ENCODE measurements at regions not wholly inside any gene's neighbourhood (a gene's known extent, or its start where the extent isn't known, plus 50 kb on each side); places are given as distances from the start of the nearest gene placed in this dataset.

DNA sequence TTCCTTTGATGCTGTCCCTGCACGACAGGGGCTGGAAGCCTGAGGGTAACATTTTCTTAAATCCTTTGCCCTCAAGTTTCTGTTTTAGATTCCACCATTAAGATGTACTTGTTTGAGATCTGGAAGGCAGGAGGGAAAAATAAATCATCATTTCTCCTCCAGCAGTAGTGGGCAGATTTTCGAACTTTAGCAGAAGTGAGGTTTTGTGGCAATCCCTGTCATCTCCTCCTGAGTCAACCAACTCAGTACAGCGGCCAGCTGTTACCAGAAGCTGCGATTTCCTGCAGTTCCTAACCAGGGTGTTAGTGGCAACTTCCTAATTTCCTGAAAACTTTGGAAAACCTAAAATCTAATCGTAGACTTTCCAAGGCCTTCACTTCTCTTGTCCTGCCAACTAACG lies 517.2 kb upstream of the ACVR2A start:
- H3K4me3 ChIP-seq (ENCODE audit: low read depth, low read length): no peak overlapping the region
- DNase-seq (ENCODE audit: low read depth): peak; percentile 8
- TF ChIP-seq, protein P1, sequence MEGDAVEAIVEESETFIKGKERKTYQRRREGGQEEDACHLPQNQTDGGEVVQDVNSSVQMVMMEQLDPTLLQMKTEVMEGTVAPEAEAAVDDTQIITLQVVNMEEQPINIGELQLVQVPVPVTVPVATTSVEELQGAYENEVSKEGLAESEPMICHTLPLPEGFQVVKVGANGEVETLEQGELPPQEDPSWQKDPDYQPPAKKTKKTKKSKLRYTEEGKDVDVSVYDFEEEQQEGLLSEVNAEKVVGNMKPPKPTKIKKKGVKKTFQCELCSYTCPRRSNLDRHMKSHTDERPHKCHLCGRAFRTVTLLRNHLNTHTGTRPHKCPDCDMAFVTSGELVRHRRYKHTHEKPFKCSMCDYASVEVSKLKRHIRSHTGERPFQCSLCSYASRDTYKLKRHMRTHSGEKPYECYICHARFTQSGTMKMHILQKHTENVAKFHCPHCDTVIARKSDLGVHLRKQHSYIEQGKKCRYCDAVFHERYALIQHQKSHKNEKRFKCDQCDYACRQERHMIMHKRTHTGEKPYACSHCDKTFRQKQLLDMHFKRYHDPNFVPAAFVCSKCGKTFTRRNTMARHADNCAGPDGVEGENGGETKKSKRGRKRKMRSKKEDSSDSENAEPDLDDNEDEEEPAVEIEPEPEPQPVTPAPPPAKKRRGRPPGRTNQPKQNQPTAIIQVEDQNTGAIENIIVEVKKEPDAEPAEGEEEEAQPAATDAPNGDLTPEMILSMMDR (IDR thresholded peaks at IDR 0.05; ENCODE audit: insufficient read depth, low read depth, low read length): no peak

DNA sequence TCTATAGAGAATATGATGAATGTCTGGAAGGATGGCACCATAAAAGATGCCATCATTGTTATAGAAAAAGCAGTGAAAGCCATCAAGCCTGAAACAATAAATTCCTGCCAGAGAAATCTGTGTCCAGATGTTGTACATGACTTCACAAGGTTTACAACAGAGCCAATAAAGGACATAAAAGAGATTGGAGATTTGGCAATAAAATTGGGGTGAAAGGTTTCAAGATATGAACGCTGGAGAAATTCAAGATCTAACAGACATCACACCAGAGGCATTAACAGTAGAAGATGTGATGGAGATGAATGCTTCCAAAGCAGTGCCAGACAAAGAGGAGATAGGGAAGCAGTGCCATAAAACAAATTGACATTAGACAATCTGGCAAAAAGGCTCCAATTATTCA lies 518.8 kb upstream of the ACVR2A start:
- TF ChIP-seq, protein P1 (IDR thresholded peaks at IDR 0.05; ENCODE audit: insufficient read depth, low read depth, low read length): no peak
- no peak for DNase-seq (ENCODE audit: low read depth)
- no peak overlapping the region for H3K4me3 ChIP-seq (ENCODE audit: low read depth, low read length)

GRCh38 chr2:147320146-147320545 lies 524.7 kb upstream of the ACVR2A start:
- TF ChIP-seq, protein P1 (IDR thresholded peaks at IDR 0.05; ENCODE audit: insufficient read depth, low read depth, low read length): no peak
- no peak overlapping the region for H3K4me3 ChIP-seq (ENCODE audit: low read depth, low read length)
- no peak for DNase-seq (ENCODE audit: low read depth)

DNA sequence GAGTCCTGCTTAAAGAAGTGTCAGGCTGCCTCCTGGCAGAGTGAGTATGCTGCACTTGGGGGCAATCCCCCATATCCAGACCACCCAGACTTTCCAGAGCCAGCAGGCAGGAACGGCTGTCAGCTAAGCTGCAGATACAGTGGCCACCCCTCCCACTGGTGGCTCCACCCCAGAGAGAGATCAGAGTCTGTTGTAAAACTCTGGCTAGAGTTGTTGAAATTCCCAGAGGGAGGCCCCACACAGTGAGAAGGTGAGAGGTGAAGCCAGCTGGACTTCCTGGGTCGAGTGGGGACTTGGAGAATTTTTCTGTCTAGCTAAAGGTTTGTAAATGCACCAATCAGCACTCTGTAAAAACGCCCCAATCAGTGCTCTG lies 533.8 kb upstream of the ACVR2A start:
- TF ChIP-seq, protein P1 (IDR thresholded peaks at IDR 0.05; ENCODE audit: insufficient read depth, low read depth, low read length): no peak
- DNase-seq (ENCODE audit: low read depth): no peak
- no peak overlapping the region for H3K4me3 ChIP-seq (ENCODE audit: low read depth, low read length)

DNA sequence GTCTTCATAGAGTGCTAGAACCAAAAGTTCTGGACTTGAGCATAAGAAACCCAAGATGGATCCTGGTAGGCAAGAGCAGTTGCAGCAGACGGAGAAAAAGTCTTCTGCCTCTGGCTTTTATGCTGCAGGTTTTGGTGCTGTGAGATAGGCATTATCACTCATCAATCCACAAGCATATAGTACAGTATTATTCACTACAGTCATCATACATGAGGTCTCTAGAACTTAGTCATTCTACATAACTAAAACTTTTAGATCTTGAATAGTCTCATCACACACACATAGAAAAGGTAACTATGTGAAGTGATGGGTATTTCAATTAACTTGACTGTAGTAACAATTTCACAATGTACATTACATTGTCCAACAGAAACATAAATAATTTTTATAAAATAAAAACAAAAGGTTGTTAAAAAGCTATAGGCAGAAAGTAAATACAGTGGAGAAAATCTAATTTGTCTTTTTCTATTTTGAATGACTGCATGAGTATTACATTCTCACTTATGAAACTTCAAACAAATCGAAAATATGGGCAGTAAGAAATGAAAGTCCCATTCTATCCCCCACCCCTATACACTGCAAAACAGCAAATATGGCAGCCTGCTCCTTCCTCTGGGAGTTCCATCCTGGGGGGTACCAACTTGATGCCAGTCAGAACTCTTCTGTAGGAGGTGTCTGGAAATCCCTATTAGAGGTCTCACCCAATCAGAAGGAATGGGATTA lies 534.3 kb upstream of the ACVR2A start:
- no peak overlapping the region for H3K4me3 ChIP-seq (ENCODE audit: low read depth, low read length)
- TF ChIP-seq, protein P1 (IDR thresholded peaks at IDR 0.05; ENCODE audit: insufficient read depth, low read depth, low read length): no peak
- no peak for DNase-seq (ENCODE audit: low read depth)

DNA sequence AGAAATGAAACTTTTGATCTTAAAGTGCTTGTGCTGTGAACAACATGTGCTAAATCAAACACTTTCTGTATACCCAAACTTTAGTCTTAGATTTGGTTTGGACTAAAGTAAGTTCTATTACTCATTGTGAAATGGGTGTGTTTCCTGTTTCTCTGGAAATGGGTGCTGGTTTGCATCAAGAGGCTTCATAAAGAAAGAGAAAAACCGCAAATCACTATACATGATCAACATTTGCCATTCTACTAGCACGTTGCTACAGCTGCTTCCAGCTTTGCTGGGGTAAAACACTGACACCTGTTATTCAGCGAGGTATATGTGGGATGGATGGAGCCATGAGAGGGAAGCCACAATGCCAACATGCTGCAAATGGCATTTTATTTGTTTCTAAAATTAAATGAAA lies 547.0 kb upstream of the ACVR2A start:
- peak; percentile 1 for DNase-seq (ENCODE audit: low read depth)
- TF ChIP-seq, protein P1 (IDR thresholded peaks at IDR 0.05; ENCODE audit: insufficient read depth, low read depth, low read length): no peak

More for the DNA sequence above, 547.0 kb upstream of the ACVR2A start:
- no peak overlapping the region for H3K4me3 ChIP-seq (ENCODE audit: low read depth, low read length)
